ENCODE measurements at regions not wholly inside any gene's neighbourhood (a gene's known extent, or its start where the extent isn't known, plus 50 kb on each side); places are given as distances from the start of the nearest gene placed in this dataset.
"Not testable (repeated sequence)": the region's sequence is repeated elsewhere in the genome, so short reads cannot be mapped to it uniquely, and the experiment has no call there.

- no peaks in the 10 kb centered on the region for H3K36me3 ChIP-seq
- no peaks in the 10 kb centered on the region for H3K4me1 ChIP-seq
- ATAC-seq (no peak), DNase-seq (no peak)
- no peaks in the 10 kb centered on the region for H3K27me3 ChIP-seq
- TF ChIP-seq, protein P1, sequence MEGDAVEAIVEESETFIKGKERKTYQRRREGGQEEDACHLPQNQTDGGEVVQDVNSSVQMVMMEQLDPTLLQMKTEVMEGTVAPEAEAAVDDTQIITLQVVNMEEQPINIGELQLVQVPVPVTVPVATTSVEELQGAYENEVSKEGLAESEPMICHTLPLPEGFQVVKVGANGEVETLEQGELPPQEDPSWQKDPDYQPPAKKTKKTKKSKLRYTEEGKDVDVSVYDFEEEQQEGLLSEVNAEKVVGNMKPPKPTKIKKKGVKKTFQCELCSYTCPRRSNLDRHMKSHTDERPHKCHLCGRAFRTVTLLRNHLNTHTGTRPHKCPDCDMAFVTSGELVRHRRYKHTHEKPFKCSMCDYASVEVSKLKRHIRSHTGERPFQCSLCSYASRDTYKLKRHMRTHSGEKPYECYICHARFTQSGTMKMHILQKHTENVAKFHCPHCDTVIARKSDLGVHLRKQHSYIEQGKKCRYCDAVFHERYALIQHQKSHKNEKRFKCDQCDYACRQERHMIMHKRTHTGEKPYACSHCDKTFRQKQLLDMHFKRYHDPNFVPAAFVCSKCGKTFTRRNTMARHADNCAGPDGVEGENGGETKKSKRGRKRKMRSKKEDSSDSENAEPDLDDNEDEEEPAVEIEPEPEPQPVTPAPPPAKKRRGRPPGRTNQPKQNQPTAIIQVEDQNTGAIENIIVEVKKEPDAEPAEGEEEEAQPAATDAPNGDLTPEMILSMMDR (IDR thresholded peaks at IDR 0.05), result no peak
- TF ChIP-seq POLR2A (IDR thresholded peaks at IDR 0.05), result no peak
- no peaks in the 10 kb centered on the region for H3K9me3 ChIP-seq
- H3K4me3 ChIP-seq, result no peak overlapping the region
- H3K27ac ChIP-seq, result no peak overlapping the region
- WGBS (ENCODE audit: insufficient coverage, low coverage, low lambda C conversion rate, missing lambda C conversion rate), result 94% methylated on average over 4 of the region's 5 CpGs
- intact Hi-C loops (cut with DNase I), result no loop called here
Observed at GRCh38 chr12:9329019-9329418, 120.8 kb upstream of the PZP start.

GRCh38 chr12:9328065-9328464 lies 119.9 kb upstream of the PZP start:
- no peak for DNase-seq
- intact Hi-C loops (cut with DNase I), result no loop called here
- Histone ChIP-seq H3K4me3 (no peak overlapping the region), H3K4me1 (no peaks in the 10 kb centered on the region), H3K36me3 (no peaks in the 10 kb centered on the region), H3K9me3 (no peaks in the 10 kb centered on the region), H3K27me3 (no peaks in the 10 kb centered on the region), H3K27ac (no peak overlapping the region)
- no peak for TF ChIP-seq POLR2A (IDR thresholded peaks at IDR 0.05)
- TF ChIP-seq, protein P1 (IDR thresholded peaks at IDR 0.05), result no peak
- ATAC-seq, result no peak
- no CpG with 5 or more reads among the region's 2 CpGs for WGBS (ENCODE audit: insufficient coverage, low coverage, low lambda C conversion rate, missing lambda C conversion rate)

GRCh38 chr12:9327320-9327719 lies 119.1 kb upstream of the PZP start:
- H3K4me1 ChIP-seq, result no peaks in the 10 kb centered on the region
- H3K36me3 ChIP-seq, result no peaks in the 10 kb centered on the region
- H3K27me3 ChIP-seq, result no peaks in the 10 kb centered on the region
- H3K27ac ChIP-seq, result no peak overlapping the region
- no peak for ATAC-seq
- no peaks in the 10 kb centered on the region for H3K9me3 ChIP-seq
- WGBS (ENCODE audit: insufficient coverage, low coverage, low lambda C conversion rate, missing lambda C conversion rate), result 64% methylated on average over 4 of the region's 5 CpGs
- no peak overlapping the region for H3K4me3 ChIP-seq
- intact Hi-C loops (cut with DNase I), result no loop called here
- TF ChIP-seq POLR2A (IDR thresholded peaks at IDR 0.05), result no peak
- TF ChIP-seq, protein P1 (IDR thresholded peaks at IDR 0.05), result no peak
- DNase-seq, result no peak

DNA sequence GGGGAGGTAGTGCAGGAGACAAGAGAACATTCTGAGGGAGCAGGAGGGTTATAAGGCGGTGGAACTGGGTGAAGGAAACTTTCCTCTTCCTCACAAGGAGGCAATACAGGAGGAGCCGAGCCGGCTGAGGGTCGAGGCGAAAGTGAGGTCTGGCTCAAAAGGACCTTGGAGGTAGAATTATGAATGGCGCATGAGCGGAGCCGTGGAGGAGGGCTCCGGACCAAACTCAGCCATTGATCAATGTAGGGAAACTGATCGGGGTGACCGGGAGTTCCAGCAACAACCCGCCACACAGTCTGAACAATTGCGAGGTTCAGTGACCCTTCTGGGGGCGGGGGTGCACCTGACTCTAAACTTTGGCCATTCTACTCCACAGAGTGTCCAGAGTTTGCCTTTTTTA lies 118.7 kb upstream of the PZP start:
- H3K36me3 ChIP-seq; H3K4me1 ChIP-seq; intact Hi-C loops (cut with DNase I); H3K4me3 ChIP-seq; H3K27me3 ChIP-seq; ATAC-seq; H3K9me3 ChIP-seq; H3K27ac ChIP-seq; DNase-seq: not testable (repeated sequence)
- WGBS (ENCODE audit: insufficient coverage, low coverage, low lambda C conversion rate, missing lambda C conversion rate), result 68% methylated on average over 6 of the region's 14 CpGs

DNA sequence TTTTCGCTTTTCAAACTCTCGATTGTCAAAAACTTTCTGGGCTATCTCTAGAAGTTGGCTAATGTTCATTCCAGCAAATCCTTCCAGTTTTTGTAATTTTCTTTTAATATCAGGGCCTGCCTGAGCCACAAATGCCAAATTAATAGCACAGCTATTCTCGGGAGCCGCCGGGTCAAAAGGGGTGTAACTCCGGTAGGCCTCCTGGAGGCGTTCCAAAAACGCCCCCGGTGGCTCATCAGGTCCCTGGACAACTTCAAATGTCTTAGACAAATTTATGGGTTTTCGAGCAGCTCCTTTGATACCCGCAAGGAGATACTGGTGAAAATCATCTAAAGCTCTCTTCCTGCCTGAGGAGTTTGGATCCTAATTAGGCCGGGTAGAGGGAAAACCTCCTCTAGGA lies 117.9 kb upstream of the PZP start:
- H3K36me3 ChIP-seq, result no peaks in the 10 kb centered on the region
- no peaks in the 10 kb centered on the region for H3K9me3 ChIP-seq
- no peak overlapping the region for H3K27ac ChIP-seq
- no peaks in the 10 kb centered on the region for H3K27me3 ChIP-seq
- intact Hi-C loops (cut with DNase I), result no loop called here
- no peaks in the 10 kb centered on the region for H3K4me1 ChIP-seq
- H3K4me3 ChIP-seq, result no peak overlapping the region
- ATAC-seq (no peak), DNase-seq (no peak)
- 72% methylated on average over 11 of the region's 12 CpGs for WGBS (ENCODE audit: insufficient coverage, low coverage, low lambda C conversion rate, missing lambda C conversion rate)
- TF ChIP-seq POLR2A (IDR thresholded peaks at IDR 0.05), result no peak
- TF ChIP-seq, protein P1 (IDR thresholded peaks at IDR 0.05), result no peak
